Hepatocyte (in vitro differentiated cells): ENCODE measurements at regions not wholly inside any gene's neighbourhood (a gene's known extent, or its start where the extent isn't known, plus 50 kb on each side); places are given as distances from the start of the nearest gene placed in this dataset.

Experiments used
- DNase-seq: peaks from one replicate; pipeline ENCODE4 v3.0.0-alpha.2; 2016; ENCODE audit warnings: low spot score
- H2AFZ ChIP-seq: fragments of 200-600 bp; sonication (generic); 2 replicates; pipeline ENCODE4 v1.6.0; 2016; ENCODE audit warnings: antibody characterized with exemption, mild to moderate bottlenecking
- H3K27ac ChIP-seq: fragments of 200-600 bp; sonication (generic); 2 replicates; pipeline ENCODE4 v1.5.1; 2016; ENCODE audit warnings: mild to moderate bottlenecking
- H3K27me3 ChIP-seq: fragments of 200-600 bp; sonication (generic); 2 replicates; pipeline ENCODE4 v1.6.1; 2016
- H3K36me3 ChIP-seq: fragments of 200-600 bp; sonication (generic); replicated peaks from 2 replicates; pipeline ENCODE4 v1.5.1; 2016; ENCODE audit warnings: low read depth; ENCODE audit not compliant: insufficient read depth
- H3K4me1 ChIP-seq: fragments of 200-600 bp; sonication (generic); 2 replicates; pipeline ENCODE4 v1.5.1; 2016; ENCODE audit warnings: mild to moderate bottlenecking, moderate library complexity; ENCODE audit not compliant: insufficient read depth
- H3K4me2 ChIP-seq: fragments of 200-600 bp; sonication (generic); 2 replicates; pipeline ENCODE4 v1.6.0; 2016
- H3K4me3 ChIP-seq: fragments of 200-600 bp; sonication (generic); 2 replicates; pipeline ENCODE4 v1.5.1; 2016; ENCODE audit warnings: mild to moderate bottlenecking
- H3K79me2 ChIP-seq: fragments of 200-600 bp; sonication (generic); 2 replicates; pipeline ENCODE4 v1.6.0; 2017; ENCODE audit warnings: mild to moderate bottlenecking
- H3K9me2 ChIP-seq: fragments of 200-600 bp; sonication (generic); replicated peaks from 2 replicates; pipeline ENCODE4 v1.6.0; 2017; ENCODE audit warnings: mild to moderate bottlenecking; ENCODE audit not compliant: insufficient read depth
- H3K9me3 ChIP-seq: fragments of 200-600 bp; sonication (generic); 2 replicates; pipeline ENCODE4 v1.5.1; 2016; ENCODE audit warnings: low read depth, mild to moderate bottlenecking
- H4K20me1 ChIP-seq: fragments of 200-600 bp; sonication (generic); 2 replicates; pipeline ENCODE4 v1.6.0; 2016; ENCODE audit warnings: mild to moderate bottlenecking; ENCODE audit not compliant: insufficient read depth, poor library complexity, severe bottlenecking
- CTCF ChIP-seq: fragments of 200-600 bp; sonication (generic); IDR thresholded peaks from 2 replicates; pipeline ENCODE4 v1.5.1; 2016; ENCODE audit warnings: antibody characterized with exemption, mild to moderate bottlenecking; ENCODE audit not compliant: poor library complexity
- EZH2 ChIP-seq: fragments of 200-600 bp; sonication (generic); IDR thresholded peaks from 2 replicates; pipeline ENCODE4 v1.6.1; 2016; ENCODE audit warnings: antibody characterized with exemption, mild to moderate bottlenecking, borderline replicate concordance
- EZH2phosphoT487 ChIP-seq: fragments of 200-600 bp; sonication (generic); IDR thresholded peaks from one replicate; pipeline ENCODE4 v1.6.1; 2018; ENCODE audit warnings: antibody characterized with exemption, mild to moderate bottlenecking, low read depth, moderate library complexity; ENCODE audit not compliant: unreplicated experiment, severe bottlenecking
- WGBS: methylation state at CpG from one replicate; pipeline ENCODE4 v1.1.6; 2016; ENCODE audit warnings: low lambda C conversion rate; ENCODE audit errors: missing lambda C conversion rate; 5-methylcytosine and 5-hydroxymethylcytosine counted together

DNA sequence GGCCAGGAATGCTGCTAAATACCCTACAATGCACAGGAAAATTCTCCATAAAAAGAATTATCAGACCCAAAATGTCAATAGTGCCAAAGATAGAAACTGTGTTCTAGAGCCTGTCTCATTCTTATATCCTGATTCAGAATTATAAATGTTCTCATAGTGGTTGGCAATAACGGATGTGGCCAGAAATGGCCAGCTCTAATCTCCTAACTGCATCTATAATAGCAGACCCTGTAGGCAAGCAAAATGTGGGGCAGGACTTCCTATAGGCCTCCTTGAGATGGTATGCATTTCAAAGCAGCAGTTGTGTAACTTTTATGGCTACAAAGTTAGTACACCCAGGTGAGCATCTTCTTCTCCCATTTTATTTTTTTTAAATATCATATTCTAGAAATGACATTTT is 95.9 kb upstream of the SGIP1 start:
- Histone ChIP-seq H3K9me3 (no peaks in the 10 kb centered on the region), H2AFZ (no peak overlapping the region), H3K79me2 (no peaks in the 10 kb centered on the region), H3K4me2 (no peak overlapping the region), H3K27ac (no peak overlapping the region), H3K36me3 (no peaks in the 10 kb centered on the region), H3K9me2 (no peaks in the 10 kb centered on the region), H3K4me1 (no peaks in the 10 kb centered on the region), H3K4me3 (no peak overlapping the region), H3K27me3 (no peaks in the 10 kb centered on the region), H4K20me1 (no peaks in the 10 kb centered on the region)
- WGBS: 94% methylated on average over 1 of the region's 1 CpG
- DNase-seq: no peak
- no peak for TF ChIP-seq CTCF
- TF ChIP-seq EZH2phosphoT487: no peak
- TF ChIP-seq EZH2: no peak

GRCh38 chr1:66438501-66438900 is 95.5 kb upstream of the SGIP1 start:
- Histone ChIP-seq H3K4me2 (no peak overlapping the region), H3K4me3 (no peak overlapping the region), H3K36me3 (no peaks in the 10 kb centered on the region), H3K79me2 (no peaks in the 10 kb centered on the region), H3K27me3 (no peaks in the 10 kb centered on the region), H3K27ac (no peak overlapping the region), H3K9me3 (no peaks in the 10 kb centered on the region), H4K20me1 (no peaks in the 10 kb centered on the region), H3K4me1 (no peaks in the 10 kb centered on the region), H2AFZ (no peak overlapping the region), H3K9me2 (no peaks in the 10 kb centered on the region)
- no peak for DNase-seq
- TF ChIP-seq EZH2 (no peak), EZH2phosphoT487 (no peak), CTCF (no peak)
- WGBS: 84% methylated on average over 7 of the region's 7 CpGs

DNA sequence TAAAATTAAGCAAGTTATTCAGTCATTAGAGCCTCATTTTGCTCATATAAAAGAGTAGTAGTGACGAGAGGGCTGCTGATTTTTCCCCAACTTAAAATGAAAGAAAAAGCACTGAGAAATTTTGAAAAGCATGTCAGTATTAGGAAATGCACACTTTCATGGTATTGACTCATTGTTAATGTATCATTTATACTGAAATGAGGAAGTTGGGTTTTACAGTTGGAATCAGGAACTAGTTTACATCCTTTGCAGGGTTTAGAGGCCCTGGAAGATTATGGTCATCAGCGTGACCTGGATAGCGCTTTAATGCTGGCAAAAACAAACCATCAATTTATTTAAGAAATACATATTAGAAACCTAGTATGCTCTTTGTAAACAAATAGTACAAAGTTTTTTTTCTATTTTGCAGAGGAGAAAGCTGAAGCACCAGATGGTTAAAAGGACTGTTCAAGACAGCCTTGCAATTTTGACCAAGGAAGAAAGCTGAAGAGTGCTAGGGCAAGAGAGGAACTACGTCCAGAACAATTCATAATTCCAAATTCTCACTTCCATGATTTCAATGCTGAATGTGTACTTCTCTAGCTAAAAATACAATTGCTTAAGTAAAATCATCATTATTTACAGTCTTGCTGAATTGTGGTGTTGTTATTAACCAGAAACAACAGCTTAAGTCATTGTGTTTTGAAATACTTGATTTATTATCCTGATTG is 94.8 kb upstream of the SGIP1 start:
- no peaks in the 10 kb centered on the region for H3K9me3 ChIP-seq
- no peak for DNase-seq
- WGBS: 90% methylated on average over 4 of the region's 4 CpGs
- H3K4me2 ChIP-seq: no peak overlapping the region
- no peak overlapping the region for H2AFZ ChIP-seq
- H4K20me1 ChIP-seq: no peaks in the 10 kb centered on the region
- no peaks in the 10 kb centered on the region for H3K36me3 ChIP-seq
- H3K4me1 ChIP-seq: no peaks in the 10 kb centered on the region
- H3K27ac ChIP-seq: no peak overlapping the region
- TF ChIP-seq EZH2: no peak
- no peaks in the 10 kb centered on the region for H3K27me3 ChIP-seq
- no peaks in the 10 kb centered on the region for H3K79me2 ChIP-seq
- no peak overlapping the region for H3K4me3 ChIP-seq
- no peaks in the 10 kb centered on the region for H3K9me2 ChIP-seq

- no peaks in the 10 kb centered on the region for H3K36me3 ChIP-seq
- no peak for DNase-seq
- H2AFZ ChIP-seq: no peak overlapping the region
- no peak overlapping the region for H3K27ac ChIP-seq
- H3K4me3 ChIP-seq: no peak overlapping the region
- no peaks in the 10 kb centered on the region for H4K20me1 ChIP-seq
- H3K4me1 ChIP-seq: no peaks in the 10 kb centered on the region
- no peaks in the 10 kb centered on the region for H3K9me3 ChIP-seq
- no peaks in the 10 kb centered on the region for H3K79me2 ChIP-seq
- H3K9me2 ChIP-seq: no peaks in the 10 kb centered on the region
- no peaks in the 10 kb centered on the region for H3K27me3 ChIP-seq
- 86% methylated on average over 1 of the region's 1 CpG for WGBS
- no peak for TF ChIP-seq CTCF
- H3K4me2 ChIP-seq: no peak overlapping the region
Observed at GRCh38 chr1:66443793-66444192, 90.2 kb upstream of the SGIP1 start.
